Stomach (tissue), 4 donors: ENCODE measurements at regions not wholly inside any gene's neighbourhood (a gene's known extent, or its start where the extent isn't known, plus 50 kb on each side); places are given as distances from the start of the nearest gene placed in this dataset.

ENCODE experiments used
- CTCF ChIP-seq, 7 experiments: fragments of 450-650 bp in 4 of 7; fragments of 200-600 bp in 3 of 7; sonication (generic) in 3 of 7; IDR thresholded peaks; one replicate each; pipeline ENCODE4 v1.5.1; 2016 to 2019; ENCODE audit warnings: antibody characterized with exemption in 7 of 7, control low read depth in 2 of 7, mild to moderate bottlenecking in 1 of 7
- EP300 ChIP-seq: sonication (generic); formaldehyde crosslinking; IDR thresholded peaks from one replicate; pipeline ENCODE4 v1.6.1; 2017; ENCODE audit warnings: antibody characterized with exemption
- POLR2AphosphoS5 ChIP-seq, 3 donors: sonication (generic); formaldehyde crosslinking; IDR thresholded peaks; one replicate each; pipeline ENCODE4 v1.6.1; 2016; ENCODE audit warnings: antibody characterized with exemption in 3 of 3

GRCh38 chr10:120183546-120183945, 273.5 kb upstream of the PLPP4 start:
- TF ChIP-seq CTCF (IDR thresholded peaks at IDR 0.05) (no peak), POLR2AphosphoS5 (IDR thresholded peaks at IDR 0.05) (no peak), EP300 (no peak)
